ENCODE measurements at regions not wholly inside any gene's neighbourhood (a gene's known extent, or its start where the extent isn't known, plus 50 kb on each side); places are given as distances from the start of the nearest gene placed in this dataset.

- DNase-seq = no peak
- no peak for TF ChIP-seq CTCF (IDR thresholded peaks at IDR 0.05)
- TF ChIP-seq EP300 (IDR thresholded peaks at IDR 0.05) = no peak
- TF ChIP-seq POLR2A (IDR thresholded peaks at IDR 0.05) = no peak
- Histone ChIP-seq H3K36me3 (no peaks in the 10 kb centered on the region), H3K9me3 (no peaks in the 10 kb centered on the region), H3K4me3 (no peak overlapping the region), H3K27ac (no peak overlapping the region), H3K4me1 (ENCODE audit: insufficient read depth) (no peaks in the 10 kb centered on the region), H3K27me3 (no peaks in the 10 kb centered on the region)
- 65 to 87% (median 85%) methylated on average over 4 of the region's 4 CpGs for WGBS, 3 donors
- intact Hi-C loops (cut with DNase I) = no loop called here
Observed at GRCh38 chr20:6685626-6686025, 81.9 kb upstream of the BMP2 start.

GRCh38 chr20:6685181-6685582 lies 82.3 kb upstream of the BMP2 start:
- intact Hi-C loops (cut with DNase I) = no loop called here
- TF ChIP-seq CTCF (IDR thresholded peaks at IDR 0.05) (no peak), POLR2A (IDR thresholded peaks at IDR 0.05) (no peak), EP300 (IDR thresholded peaks at IDR 0.05) (no peak)
- DNase-seq = no peak
- Histone ChIP-seq H3K36me3 (no peaks in the 10 kb centered on the region), H3K4me3 (no peak overlapping the region), H3K4me1 (ENCODE audit: insufficient read depth) (no peaks in the 10 kb centered on the region), H3K27me3 (no peaks in the 10 kb centered on the region), H3K9me3 (no peaks in the 10 kb centered on the region), H3K27ac (no peak overlapping the region)
- WGBS, 3 donors = 93 to 99% (median 93%) methylated on average over 5 of the region's 5 CpGs

DNA sequence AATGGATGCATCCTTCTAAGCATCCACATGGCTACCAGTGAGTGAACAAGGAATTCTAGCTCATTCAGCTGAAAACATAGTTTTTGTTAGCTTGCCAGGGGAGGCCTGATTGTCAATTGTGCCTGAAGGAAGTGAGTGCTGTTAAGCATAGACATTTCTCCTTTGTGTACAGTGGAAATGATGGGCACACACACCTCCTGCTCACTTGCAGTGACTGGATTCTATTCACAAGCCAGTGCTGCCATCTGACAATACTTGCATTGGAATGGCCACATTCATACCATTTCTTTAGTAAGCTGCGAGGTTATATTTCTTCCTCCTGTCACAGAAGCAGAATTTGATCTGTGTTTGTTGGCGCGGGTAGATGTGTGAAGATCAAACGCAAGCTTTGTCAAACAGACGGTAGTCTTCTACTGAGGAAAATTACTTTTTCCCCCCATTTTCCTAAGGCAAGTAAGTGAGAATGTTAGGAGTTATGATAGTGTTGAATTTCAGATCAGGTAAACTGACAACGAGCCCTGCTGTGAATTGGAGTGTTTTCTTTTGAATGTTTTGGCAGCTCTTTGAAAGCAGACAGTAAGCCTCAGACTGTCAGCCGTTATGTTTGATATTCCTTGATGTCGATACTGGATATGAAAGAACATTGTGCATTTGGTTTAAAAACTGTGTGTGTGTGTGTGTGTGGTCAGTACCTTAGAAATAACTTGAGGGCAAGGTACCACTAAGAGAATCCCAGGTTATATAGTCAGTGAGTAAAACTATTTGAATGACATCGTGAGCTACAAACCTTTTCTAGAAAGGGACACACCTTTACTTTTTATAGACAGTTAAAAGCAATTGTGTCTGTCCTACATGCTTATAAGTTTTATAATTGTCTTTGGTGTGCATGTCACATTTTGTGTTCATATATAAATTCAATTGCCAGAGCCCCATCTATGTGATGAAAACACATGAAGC lies 84.2 kb upstream of the BMP2 start:
- WGBS, 3 donors = 88 to 91% (median 89%) methylated on average over 9 of the region's 9 CpGs
- intact Hi-C loops (cut with DNase I) = no loop called here
- Histone ChIP-seq H3K4me3 (no peak overlapping the region), H3K4me1 (ENCODE audit: insufficient read depth) (no peaks in the 10 kb centered on the region), H3K9me3 (no peaks in the 10 kb centered on the region), H3K36me3 (no peaks in the 10 kb centered on the region), H3K27me3 (no peaks in the 10 kb centered on the region), H3K27ac (no peak overlapping the region)
- no peak for DNase-seq
- TF ChIP-seq CTCF (IDR thresholded peaks at IDR 0.05) (no peak), POLR2A (IDR thresholded peaks at IDR 0.05) (no peak), EP300 (IDR thresholded peaks at IDR 0.05) (no peak)

- Histone ChIP-seq H3K27me3 (no peaks in the 10 kb centered on the region), H3K9me3 (no peaks in the 10 kb centered on the region), H3K27ac (no peak overlapping the region), H3K4me3 (no peak overlapping the region), H3K36me3 (no peaks in the 10 kb centered on the region), H3K4me1 (ENCODE audit: insufficient read depth) (no peaks in the 10 kb centered on the region)
- TF ChIP-seq EP300 (IDR thresholded peaks at IDR 0.05) (no peak), CTCF (IDR thresholded peaks at IDR 0.05) (no peak), POLR2A (IDR thresholded peaks at IDR 0.05) (no peak)
- 85 to 89% (median 89%) methylated on average over 7 of the region's 7 CpGs for WGBS, 3 donors
- no peak for DNase-seq
- intact Hi-C loops (cut with DNase I) = no loop called here
Observed at GRCh38 chr20:6680854-6681253, 86.6 kb upstream of the BMP2 start.

Data from ovary (tissue), 7 donors.